Activated CD8-positive, alpha-beta memory T cell treated with anti-CD3 and anti-CD28 coated beads for 24 hours (primary cell): ENCODE measurements at regions not wholly inside any gene's neighbourhood (a gene's known extent, or its start where the extent isn't known, plus 50 kb on each side); places are given as distances from the start of the nearest gene placed in this dataset.
A peak's percentile ranks its signal among the peaks of the same experiment; 100 is the strongest.

Experiments
- DNase-seq: peaks from one replicate; pipeline ENCODE4 v3.0.0-alpha.2; 2020

DNA sequence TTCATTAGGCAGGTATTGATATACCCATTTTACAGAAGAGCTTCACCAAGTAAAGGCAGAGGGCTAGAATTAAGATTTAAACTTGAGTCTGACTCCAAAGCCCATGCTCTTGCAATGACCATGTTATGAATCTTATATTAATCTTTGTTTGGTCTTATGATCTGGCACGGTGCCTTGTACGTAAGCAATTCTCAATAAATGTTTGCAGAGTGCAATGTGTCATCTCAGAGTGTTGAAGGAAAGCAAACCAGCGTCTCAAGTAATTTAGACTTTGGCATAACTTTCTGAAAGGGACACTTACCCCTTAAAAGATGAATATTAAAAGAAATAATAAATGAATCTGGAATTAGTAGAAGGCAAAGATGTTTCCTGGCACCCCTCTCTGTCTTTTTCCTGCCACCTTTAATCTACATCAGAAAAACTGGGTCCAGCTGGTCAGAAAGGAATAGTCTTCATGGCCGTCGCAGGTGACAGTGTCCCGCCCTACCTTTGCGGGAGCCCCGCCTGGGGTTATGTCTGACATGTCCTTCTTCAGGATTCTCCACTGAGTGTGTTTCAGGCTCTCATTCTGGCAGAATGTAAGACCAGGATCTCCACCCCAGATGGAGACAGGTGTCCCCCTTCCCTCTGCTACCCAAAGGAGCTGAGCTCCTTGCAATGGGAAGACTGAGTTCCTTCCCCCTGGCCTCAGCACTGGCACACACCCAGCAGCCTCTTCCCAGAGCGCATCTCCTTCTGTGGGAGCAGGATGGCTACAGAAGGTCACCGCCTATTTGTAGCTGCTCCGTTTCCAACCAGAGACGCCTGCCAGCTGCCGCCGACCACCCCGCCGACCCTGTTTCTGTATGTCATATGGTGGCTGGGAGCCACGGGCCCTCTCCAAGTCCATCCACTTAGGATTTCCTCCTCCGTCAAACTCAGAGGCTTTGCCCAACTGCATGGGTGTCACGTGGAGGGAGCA lies 266.3 kb upstream of the ECI2 start:
- no peak for DNase-seq

- DNase-seq: no peak
These were observed 264.3 kb upstream of the ECI2 start for GRCh38 chr6:4399656-4400055.

DNA sequence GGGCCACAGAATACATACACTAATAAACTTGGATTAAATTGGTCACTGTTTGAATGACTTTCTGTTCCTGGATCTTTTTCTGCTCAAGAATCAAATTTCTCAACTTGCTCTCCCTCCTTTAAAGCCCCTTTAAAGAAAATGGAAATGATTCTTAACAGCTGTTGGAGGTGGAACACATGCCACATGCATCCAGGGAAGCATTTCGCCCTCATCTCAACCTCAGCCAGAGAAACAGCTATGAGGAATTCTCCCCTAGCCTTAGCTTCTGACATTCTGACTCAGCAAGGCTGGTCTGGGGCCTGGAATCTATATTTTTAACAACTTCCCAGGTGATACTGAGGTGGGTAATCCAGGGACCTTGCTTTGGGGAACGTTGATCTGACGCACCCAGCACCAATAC lies 263.4 kb upstream of the ECI2 start:
- DNase-seq: no peak

DNA sequence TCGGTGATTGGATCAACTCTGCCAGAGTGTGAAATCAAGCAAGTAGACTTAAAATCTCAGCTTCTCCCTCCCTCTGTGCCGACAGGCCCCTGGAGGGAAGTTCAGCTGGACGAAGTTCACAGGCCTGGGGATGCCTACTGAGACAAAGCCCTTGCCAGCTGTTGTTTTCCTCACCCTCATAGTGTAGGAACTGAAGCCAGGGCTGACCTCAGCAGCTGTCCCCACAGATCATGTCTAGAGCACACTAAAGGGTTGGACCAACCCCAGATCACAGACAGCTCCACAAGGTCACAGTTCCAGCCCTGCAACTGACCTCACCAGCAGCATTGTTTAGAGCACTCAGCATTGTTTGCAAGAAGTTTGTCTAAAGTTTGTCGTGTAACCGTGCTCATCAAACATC lies 261.9 kb upstream of the ECI2 start:
- DNase-seq: no peak

DNA sequence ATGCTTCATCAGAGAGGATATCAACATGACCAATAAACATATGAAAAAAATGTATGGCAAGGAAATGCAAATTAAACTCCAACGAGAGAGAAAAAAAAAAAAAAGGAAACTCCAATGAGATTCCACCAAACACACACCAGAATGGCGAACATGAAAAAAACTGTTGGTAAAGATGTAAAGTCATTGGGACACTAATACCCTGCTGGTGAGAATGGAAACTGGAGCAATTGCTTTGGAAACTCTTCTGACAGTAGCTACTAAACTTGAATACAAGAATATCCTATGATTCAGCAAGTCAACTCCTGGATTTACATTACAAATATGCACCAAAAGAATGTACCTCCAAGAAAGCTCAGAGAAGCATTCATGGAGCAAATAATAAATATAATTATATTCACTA lies 260.7 kb upstream of the ECI2 start:
- DNase-seq: no peak

GRCh38 chr6:4395386-4395785 lies 260.0 kb upstream of the ECI2 start:
- no peak for DNase-seq

DNA sequence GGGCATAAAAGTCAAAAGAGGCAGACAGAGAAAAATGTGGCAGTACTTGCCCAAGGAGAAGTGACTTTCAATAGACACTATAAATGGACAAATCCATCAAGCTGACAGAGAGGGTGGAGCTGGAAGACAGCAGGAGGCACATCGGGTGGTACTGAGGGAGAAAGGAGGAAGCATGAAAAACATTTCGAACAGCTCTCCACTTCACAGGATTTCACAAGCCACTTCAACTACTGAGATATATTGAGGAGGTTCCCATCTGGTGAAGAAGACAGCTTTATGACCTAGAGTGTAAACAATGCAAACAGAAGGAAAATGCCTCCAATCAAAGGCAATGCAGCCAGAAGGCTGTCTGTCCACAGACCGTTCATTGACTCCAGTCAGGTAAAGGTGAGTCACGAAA lies 259.4 kb upstream of the ECI2 start:
- no peak for DNase-seq

DNA sequence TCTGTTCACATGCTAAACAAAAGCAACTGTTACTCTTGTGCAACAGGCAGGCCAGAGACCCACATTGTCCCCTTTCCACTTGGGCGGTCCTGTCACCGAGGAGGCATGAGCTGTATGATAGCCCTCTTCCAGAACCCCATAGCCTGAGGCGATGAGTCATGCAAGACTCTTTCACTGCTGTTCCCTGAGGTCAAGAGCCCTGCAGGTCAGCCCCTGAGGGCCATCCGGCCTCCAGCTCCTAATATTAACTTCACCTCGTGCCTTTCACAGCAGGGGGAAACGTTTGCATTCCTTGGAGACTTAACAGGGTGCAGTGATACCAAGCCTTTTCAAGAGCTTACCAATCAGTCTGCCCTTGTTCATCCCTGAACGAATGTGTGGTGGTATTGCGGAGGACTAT lies 253.3 kb upstream of the ECI2 start:
- no peak for DNase-seq

DNA sequence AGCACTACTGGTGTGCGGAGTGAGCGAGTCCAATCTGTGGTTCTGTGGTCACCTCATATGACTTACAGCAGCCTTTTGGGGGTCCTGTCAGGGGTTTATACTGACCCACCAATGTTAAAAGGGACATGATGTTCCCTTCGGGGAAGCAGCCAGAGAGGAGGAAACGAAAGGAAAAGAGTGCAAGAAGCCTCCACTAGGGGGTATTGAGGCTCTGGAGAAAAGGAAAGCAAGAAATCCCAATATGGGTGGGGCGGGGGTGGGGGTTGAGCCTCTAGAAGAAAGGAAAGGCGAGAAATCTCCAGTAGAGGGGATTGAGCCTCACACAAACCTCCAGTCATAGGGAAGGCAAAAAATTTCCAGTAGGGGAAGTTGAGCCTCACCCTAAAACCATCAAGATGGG lies 249.3 kb upstream of the ECI2 start:
- DNase-seq: no peak

DNA sequence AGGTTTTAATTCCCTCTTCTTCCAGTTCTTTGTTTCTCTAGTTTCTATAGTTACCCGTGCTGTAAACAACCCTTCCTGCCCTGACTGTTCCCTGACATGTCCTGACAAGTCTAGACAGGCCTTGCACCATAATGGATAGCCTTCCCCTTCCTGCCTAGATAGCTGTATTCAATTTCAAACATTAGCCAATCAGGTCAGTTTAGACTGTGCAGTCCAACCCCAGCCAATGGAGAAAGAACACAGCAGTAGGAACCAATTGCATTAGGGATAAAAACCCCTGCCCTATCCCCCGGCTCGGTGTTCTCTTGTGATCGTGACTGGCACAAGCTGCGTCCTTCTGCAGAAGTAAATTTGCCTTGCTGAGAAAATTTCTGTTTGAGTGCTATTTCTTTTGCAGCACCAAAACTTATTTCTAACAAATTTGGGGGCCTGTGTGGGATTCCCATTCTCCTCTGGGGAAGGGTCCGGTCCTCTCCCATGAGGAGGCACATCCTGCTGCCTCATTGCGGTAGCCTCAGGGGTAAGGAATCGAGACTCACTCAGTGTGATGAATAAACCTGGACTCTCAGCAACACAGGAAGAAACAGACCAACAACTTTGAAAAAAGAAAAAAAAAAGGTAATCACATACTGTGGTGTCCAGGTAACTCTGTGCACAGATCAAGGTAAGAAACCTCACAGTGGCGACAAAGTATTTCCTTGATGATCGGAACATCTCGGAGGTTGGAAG lies 248.7 kb upstream of the ECI2 start:
- no peak for DNase-seq

GRCh38 chr6:4382362-4382853 lies 247.0 kb upstream of the ECI2 start:
- DNase-seq: no peak

- peak; percentile 0 for DNase-seq
These were observed 246.0 kb upstream of the ECI2 start for GRCh38 chr6:4381381-4381780.

DNA sequence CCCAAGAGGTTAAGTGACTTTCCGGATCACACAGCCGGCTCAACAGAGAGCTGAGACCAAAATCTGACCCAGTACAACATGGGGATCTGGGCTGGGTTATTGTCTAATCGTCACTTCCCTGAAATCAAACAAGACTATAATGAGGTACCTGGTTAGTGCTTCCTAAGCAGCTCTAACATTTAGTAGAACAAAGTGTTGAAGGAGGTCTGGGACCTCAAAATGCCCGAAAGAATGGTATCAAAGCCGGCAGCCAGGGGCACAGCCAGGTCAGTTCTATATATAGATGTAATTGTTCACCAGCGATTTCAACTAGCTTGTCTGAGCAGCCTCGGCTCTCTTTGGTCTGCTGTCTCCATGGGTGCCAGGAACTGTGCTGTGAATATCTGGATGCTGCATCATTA lies 245.5 kb upstream of the ECI2 start:
- DNase-seq: peak; percentile 7

- DNase-seq: no peak
These were observed 244.6 kb upstream of the ECI2 start for GRCh38 chr6:4379958-4380357.

DNA sequence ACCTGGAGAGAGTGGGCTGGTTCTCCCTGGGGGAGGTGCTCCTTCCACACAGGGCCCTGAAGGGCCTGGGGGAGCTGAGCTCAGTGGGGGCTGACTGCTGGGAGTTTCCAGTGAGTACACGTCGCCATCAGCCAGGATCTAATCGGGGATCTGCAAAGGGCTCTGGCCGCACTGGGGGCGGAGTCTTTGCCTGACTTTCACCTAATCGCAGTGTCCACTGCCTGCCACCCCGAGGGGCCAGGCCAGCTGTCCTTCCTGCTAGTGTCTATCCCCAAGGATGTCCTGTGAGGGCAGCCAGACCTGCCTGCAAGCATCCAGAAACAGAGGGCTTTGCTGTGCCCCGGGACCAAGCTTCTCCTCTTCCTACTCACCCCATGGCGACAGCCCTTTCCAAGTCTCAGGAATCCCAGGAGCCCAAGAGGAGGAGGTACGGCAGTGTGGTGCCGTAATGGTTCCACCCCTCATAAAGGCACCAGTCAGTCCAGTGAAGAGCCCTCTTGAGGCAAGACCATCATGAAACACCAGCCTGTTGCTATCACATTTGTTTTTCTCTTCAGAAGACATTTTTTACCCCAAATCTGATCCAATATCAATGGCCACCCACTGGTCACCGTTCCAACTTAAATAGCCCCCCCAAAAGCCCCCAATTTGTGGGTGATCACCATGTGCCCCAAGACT lies 243.1 kb upstream of the ECI2 start:
- DNase-seq: peak; percentile 13

GRCh38 chr6:4377603-4378002 lies 242.2 kb upstream of the ECI2 start:
- DNase-seq: no peak

DNA sequence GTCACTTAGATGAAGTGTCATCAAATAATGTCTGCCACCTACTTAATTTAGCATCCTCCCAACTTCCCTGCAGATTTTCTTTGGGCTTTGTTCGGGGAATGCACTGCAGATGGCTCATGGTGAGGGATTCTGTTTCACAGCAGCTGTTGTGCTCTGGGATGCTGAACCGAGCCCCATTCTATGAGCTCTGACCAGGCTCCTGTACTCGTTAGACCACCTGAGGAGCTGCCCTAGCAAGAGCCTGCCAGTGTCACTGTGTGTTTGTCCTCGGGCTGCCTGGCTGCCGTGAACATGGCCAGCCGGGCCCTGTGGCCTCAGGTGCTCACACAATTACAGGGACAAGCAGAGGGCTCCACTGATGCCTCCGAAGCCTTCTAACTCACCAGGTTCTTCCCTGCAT lies 238.8 kb upstream of the ECI2 start:
- DNase-seq: peak; percentile 15

- peak; percentile 13 for DNase-seq
These were observed 237.5 kb upstream of the ECI2 start for GRCh38 chr6:4372866-4373265.

DNA sequence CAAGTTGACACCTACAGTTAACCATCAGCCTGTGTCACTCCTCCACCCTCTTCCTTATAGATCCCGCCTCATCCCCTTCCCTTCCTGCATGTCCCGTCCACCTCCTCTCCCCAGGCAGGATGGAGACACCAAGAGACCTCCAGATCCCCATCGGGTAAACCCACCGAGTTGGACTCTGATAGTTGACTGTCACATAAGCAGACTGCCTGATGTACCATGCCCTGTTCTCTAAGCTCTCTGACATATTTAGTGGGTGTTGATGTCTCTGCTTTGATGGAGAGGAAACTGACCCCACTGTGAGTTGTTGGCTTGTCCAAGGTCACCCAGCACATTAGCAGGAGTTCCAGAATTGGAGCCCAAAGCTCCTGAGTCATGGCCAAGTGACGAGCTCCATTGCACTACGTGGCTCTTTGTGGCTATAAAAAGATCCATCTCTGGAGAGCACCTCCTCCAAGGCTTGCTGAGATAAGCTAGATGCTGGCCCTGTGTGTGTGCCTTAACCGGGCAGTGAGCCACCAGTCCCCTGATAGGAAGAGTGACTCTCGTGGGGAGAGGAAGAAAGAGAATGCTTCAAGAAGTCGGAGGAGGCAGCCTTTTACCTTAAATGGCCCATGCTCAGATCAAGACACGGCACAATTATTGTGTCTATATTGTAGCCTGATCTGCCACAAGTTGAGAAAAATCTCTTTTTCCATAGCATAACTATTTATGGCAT lies 236.0 kb upstream of the ECI2 start:
- DNase-seq: peak; percentile 17

DNA sequence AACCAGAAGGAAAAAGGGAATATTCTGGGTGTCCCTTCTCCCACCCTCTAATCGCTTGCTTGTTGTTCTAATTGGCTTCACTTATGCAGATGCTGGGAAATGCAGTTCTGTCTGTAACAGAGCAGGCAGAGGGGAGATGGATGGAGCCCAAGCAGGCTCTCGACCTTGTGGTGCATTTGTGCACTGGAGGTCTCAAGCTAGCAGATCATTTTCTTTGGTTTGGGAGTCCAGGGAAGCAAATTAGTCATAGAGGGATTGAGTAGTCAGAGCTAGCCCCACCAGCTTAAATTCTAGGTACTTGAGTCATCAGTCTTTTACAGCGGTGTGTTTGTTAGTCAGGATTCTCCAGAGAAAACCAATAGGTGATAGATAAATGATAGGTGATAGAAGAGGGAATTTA lies 234.7 kb upstream of the ECI2 start:
- peak; percentile 7 for DNase-seq

GRCh38 chr6:4369616-4370015 lies 234.2 kb upstream of the ECI2 start:
- peak; percentile 3 for DNase-seq

DNA sequence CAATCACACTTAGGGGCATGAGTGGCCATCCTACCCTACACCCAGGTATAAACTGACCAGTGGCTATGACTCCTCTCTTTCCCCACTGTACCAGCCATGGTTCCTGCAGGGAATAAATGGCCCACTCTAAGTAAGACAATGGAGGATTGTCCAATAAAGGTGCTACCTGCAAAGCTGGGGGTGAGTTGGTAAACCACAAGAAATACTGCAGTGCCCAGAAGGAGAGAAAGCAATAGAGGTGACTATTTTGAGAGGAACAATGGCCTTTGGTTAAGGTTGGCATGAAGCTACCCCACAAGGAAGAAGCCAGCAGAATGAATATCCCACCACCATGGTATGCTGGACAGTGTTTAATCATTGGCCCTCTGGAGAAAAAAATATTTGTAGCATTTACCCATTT lies 233.3 kb upstream of the ECI2 start:
- no peak for DNase-seq

GRCh38 chr6:4367643-4368042 lies 232.3 kb upstream of the ECI2 start:
- DNase-seq: no peak
